Neuronal stem cell (in vitro differentiated cells): ENCODE measurements at regions not wholly inside any gene's neighbourhood (a gene's known extent, or its start where the extent isn't known, plus 50 kb on each side); places are given as distances from the start of the nearest gene placed in this dataset.

Experiments used
- DNase-seq: peaks from one replicate; pipeline ENCODE4 v3.0.0-alpha.2; 2013; ENCODE audit warnings: low spot score
- H2AFZ ChIP-seq: one replicate; pipeline ENCODE4 v1.6.1; 2013; ENCODE audit warnings: mild to moderate bottlenecking, low read length, inconsistent platforms
- H2AK5ac ChIP-seq: 2 replicates; pipeline ENCODE4 v1.6.1; 2013; ENCODE audit warnings: low read depth, mild to moderate bottlenecking, inconsistent platforms, low read length, moderate library complexity, mixed read lengths
- H2BK120ac ChIP-seq: 2 replicates; pipeline ENCODE4 v1.6.1; 2013; ENCODE audit warnings: low read depth, mild to moderate bottlenecking, inconsistent platforms, low read length, moderate library complexity, mixed read lengths
- H2BK12ac ChIP-seq: one replicate; pipeline ENCODE4 v1.6.1; 2013; ENCODE audit warnings: low read length, inconsistent platforms
- H2BK15ac ChIP-seq: 2 replicates; pipeline ENCODE4 v1.6.1; 2013; ENCODE audit warnings: mild to moderate bottlenecking, low read length, inconsistent platforms, mixed read lengths
- H2BK5ac ChIP-seq: one replicate; pipeline ENCODE4 v1.6.1; 2013; ENCODE audit warnings: inconsistent platforms, mild to moderate bottlenecking, low read length, moderate library complexity
- H3K14ac ChIP-seq: one replicate; pipeline ENCODE4 v1.6.1; 2013; ENCODE audit warnings: low read length, inconsistent platforms
- H3K18ac ChIP-seq: 2 replicates; pipeline ENCODE4 v1.6.1; 2013; ENCODE audit warnings: low read length, inconsistent platforms
- H3K23ac ChIP-seq: 2 replicates; pipeline ENCODE4 v1.6.1; 2013; ENCODE audit warnings: low read depth, mild to moderate bottlenecking, mixed read lengths, low read length, inconsistent platforms; ENCODE audit not compliant: poor library complexity
- H3K27ac ChIP-seq: replicated peaks from 3 replicates; pipeline ENCODE4 v1.5.1; 2013; ENCODE audit warnings: low read length, inconsistent platforms
- H3K27me3 ChIP-seq, 3 experiments: 2 replicates each; pipeline ENCODE4 v1.6.1; 2013; ENCODE audit warnings: low read length in 3 of 3, mild to moderate bottlenecking in 2 of 3, inconsistent platforms in 1 of 3, low read depth in 1 of 3, mixed read lengths in 1 of 3, moderate library complexity in 1 of 3; ENCODE audit not compliant: control insufficient read depth in 3 of 3, insufficient read depth in 3 of 3
- H3K36me3 ChIP-seq, 2 donors: replicated peaks in 1 of 2; 2 replicates each; pipeline ENCODE4 v1.6.1; 2013; ENCODE audit warnings: low read length in 2 of 2; ENCODE audit not compliant: control insufficient read depth in 2 of 2, insufficient read depth in 2 of 2
- H3K4ac ChIP-seq: 2 replicates; pipeline ENCODE4 v1.6.1; 2013; ENCODE audit warnings: inconsistent platforms, mild to moderate bottlenecking, low read length, moderate library complexity
- H3K4me1 ChIP-seq, 2 donors: 1 replicate in 1 of 2; 2 replicates in 1 of 2; pipeline ENCODE4 v1.6.1; 2013; ENCODE audit warnings: low read length in 2 of 2, low read depth in 1 of 2; ENCODE audit not compliant: control insufficient read depth in 2 of 2, insufficient read depth in 1 of 2
- H3K4me2 ChIP-seq: one replicate; pipeline ENCODE4 v1.6.1; 2013; ENCODE audit warnings: mild to moderate bottlenecking, low read length, inconsistent platforms; ENCODE audit not compliant: insufficient read depth, poor library complexity, severe bottlenecking
- H3K4me3 ChIP-seq, 2 donors: 2 replicates each; pipeline ENCODE4 v1.5.1; 2013; ENCODE audit warnings: low read length in 2 of 2, mild to moderate bottlenecking in 2 of 2, inconsistent platforms in 1 of 2, moderate library complexity in 1 of 2
- H3K79me1 ChIP-seq: one replicate; pipeline ENCODE4 v1.6.1; 2013; ENCODE audit warnings: low read depth, mild to moderate bottlenecking, inconsistent platforms, low read length, moderate library complexity
- H3K9ac ChIP-seq: one replicate; pipeline ENCODE4 v1.6.1; 2013; ENCODE audit warnings: mild to moderate bottlenecking, low read depth, low read length, inconsistent platforms; ENCODE audit not compliant: poor library complexity
- H3K9me3 ChIP-seq, 2 donors: replicated peaks in 1 of 2; 2 replicates each; pipeline versions ENCODE3 to v1.6.1; 2013; ENCODE audit warnings: low read length in 2 of 2, mild to moderate bottlenecking in 2 of 2, inconsistent platforms in 1 of 2, low read depth in 1 of 2, mixed read lengths in 1 of 2, moderate library complexity in 1 of 2; ENCODE audit not compliant: control insufficient read depth in 2 of 2, insufficient read depth in 1 of 2
- H4K8ac ChIP-seq: one replicate; pipeline ENCODE4 v1.6.1; 2013; ENCODE audit warnings: low read depth, mild to moderate bottlenecking, inconsistent platforms, low read length, moderate library complexity
- H4K91ac ChIP-seq: one replicate; pipeline ENCODE4 v1.6.1; 2013; ENCODE audit warnings: low read length, low read depth, mild to moderate bottlenecking, inconsistent platforms; ENCODE audit not compliant: poor library complexity
- WGBS, 2 donors: extraction: QIAGEN DNeasy Blood & Tissue Kit; methylation state at CpG; one replicate each; pipeline ENCODE4 v1.1.7; 2013; ENCODE audit warnings: missing lambda C conversion rate in 2 of 2, mixed read lengths in 1 of 2; ENCODE audit not compliant: insufficient read length in 2 of 2, insufficient replicate concordance in 1 of 2; ENCODE audit errors: extremely low coverage in 2 of 2; 5-methylcytosine and 5-hydroxymethylcytosine counted together

DNA sequence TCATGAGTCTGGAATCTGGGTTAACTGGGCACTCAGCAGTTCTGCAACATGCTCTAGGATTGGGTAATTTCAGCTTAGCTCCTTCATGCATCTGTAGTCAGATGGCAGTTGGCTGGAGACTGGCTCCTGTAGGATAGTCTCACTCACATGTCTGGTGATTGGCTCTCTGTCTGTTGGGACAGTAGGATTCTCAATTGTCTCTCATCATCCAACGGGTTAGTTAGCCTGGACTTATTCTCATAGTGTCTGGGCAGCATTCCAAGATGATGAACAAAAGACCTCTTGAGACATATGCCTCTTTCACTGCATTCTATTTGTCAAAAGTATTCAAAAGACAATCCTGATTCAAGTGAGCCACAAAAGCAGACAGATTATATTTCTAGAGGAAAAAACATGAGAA lies 795.6 kb upstream of the GALNTL6 start:
- no peak overlapping the region for H3K27ac ChIP-seq
- no peak overlapping the region for H2AK5ac ChIP-seq
- no peak overlapping the region for H2BK120ac ChIP-seq
- H3K4ac ChIP-seq: no peak overlapping the region
- no peaks in the 10 kb centered on the region for H3K27me3 ChIP-seq
- H3K9ac ChIP-seq: no peak overlapping the region
- DNase-seq: peak; percentile 3
- H3K4me2 ChIP-seq: no peak overlapping the region
- no peak overlapping the region for H3K23ac ChIP-seq
- H2AFZ ChIP-seq: no peak overlapping the region
- no peak overlapping the region for H2BK15ac ChIP-seq
- H4K91ac ChIP-seq: no peak overlapping the region
- no peak overlapping the region for H2BK5ac ChIP-seq
- no peaks in the 10 kb centered on the region for H3K4me1 ChIP-seq
- H3K14ac ChIP-seq: no peak overlapping the region
- H3K9me3 ChIP-seq: no peaks in the 10 kb centered on the region
- no CpG with 5 or more reads among the region's 1 CpG for WGBS, 2 donors
- no peak overlapping the region for H3K18ac ChIP-seq
- H2BK12ac ChIP-seq: no peak overlapping the region
- H3K4me3 ChIP-seq: no peak overlapping the region
- no peaks in the 10 kb centered on the region for H3K79me1 ChIP-seq
- no peak overlapping the region for H4K8ac ChIP-seq
- no peaks in the 10 kb centered on the region for H3K36me3 ChIP-seq

DNA sequence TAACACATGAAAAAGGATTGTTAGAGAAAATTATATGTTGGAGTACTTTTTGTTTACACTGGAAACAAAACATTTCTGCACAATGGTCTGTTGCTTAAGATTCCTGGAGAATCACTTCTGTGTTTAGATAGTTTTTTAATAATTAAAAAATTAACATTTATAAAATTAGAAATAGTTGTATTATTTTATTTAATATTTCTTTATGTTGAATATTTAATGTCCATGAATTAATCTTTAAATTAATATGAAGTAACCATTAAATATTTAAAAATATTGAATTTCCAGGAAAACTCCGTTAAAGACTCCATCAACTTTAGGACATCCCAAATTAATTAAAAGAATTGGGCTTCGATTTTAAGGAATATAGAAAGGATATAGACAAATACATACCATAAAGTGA lies 797.1 kb upstream of the GALNTL6 start:
- no peak overlapping the region for H4K91ac ChIP-seq
- no peaks in the 10 kb centered on the region for H3K27me3 ChIP-seq
- no peak overlapping the region for H2BK12ac ChIP-seq
- H3K4ac ChIP-seq: no peak overlapping the region
- no peak overlapping the region for H3K9ac ChIP-seq
- no peak overlapping the region for H3K27ac ChIP-seq
- no peak overlapping the region for H3K4me3 ChIP-seq
- no peaks in the 10 kb centered on the region for H3K36me3 ChIP-seq
- H2BK5ac ChIP-seq: no peak overlapping the region
- H3K9me3 ChIP-seq: no peaks in the 10 kb centered on the region
- H3K4me2 ChIP-seq: no peak overlapping the region
- H3K79me1 ChIP-seq: no peaks in the 10 kb centered on the region
- no peak overlapping the region for H2AK5ac ChIP-seq
- H2AFZ ChIP-seq: no peak overlapping the region
- H3K18ac ChIP-seq: no peak overlapping the region
- H2BK120ac ChIP-seq: no peak overlapping the region
- no peak overlapping the region for H3K23ac ChIP-seq
- no peak for DNase-seq
- H2BK15ac ChIP-seq: no peak overlapping the region
- H4K8ac ChIP-seq: no peak overlapping the region
- H3K14ac ChIP-seq: no peak overlapping the region
- no CpG with 5 or more reads among the region's 2 CpGs for WGBS, 2 donors
- H3K4me1 ChIP-seq: no peaks in the 10 kb centered on the region

GRCh38 chr4:171015441-171015840 lies 797.8 kb upstream of the GALNTL6 start:
- Histone ChIP-seq H3K9me3 (no peaks in the 10 kb centered on the region), H3K18ac (no peak overlapping the region), H3K36me3 (no peaks in the 10 kb centered on the region), H3K79me1 (no peaks in the 10 kb centered on the region), H3K23ac (no peak overlapping the region), H2BK15ac (no peak overlapping the region), H3K4ac (no peak overlapping the region), H2BK12ac (no peak overlapping the region), H3K27me3 (no peaks in the 10 kb centered on the region), H2BK5ac (no peak overlapping the region), H4K91ac (no peak overlapping the region), H2AFZ (no peak overlapping the region), H4K8ac (no peak overlapping the region), H3K9ac (no peak overlapping the region), H3K4me1 (no peaks in the 10 kb centered on the region), H3K27ac (no peak overlapping the region), H2AK5ac (no peak overlapping the region), H3K4me3 (no peak overlapping the region), H2BK120ac (no peak overlapping the region), H3K4me2 (no peak overlapping the region), H3K14ac (no peak overlapping the region)
- WGBS, 2 donors: no CpG with 5 or more reads among the region's 1 CpG
- no peak for DNase-seq

GRCh38 chr4:171007618-171008390 lies 805.4 kb upstream of the GALNTL6 start:
- Histone ChIP-seq H3K36me3 (no peaks in the 10 kb centered on the region), H3K4me2 (no peak overlapping the region), H2BK5ac (no peak overlapping the region), H3K23ac (no peak overlapping the region), H3K9me3 (no peaks in the 10 kb centered on the region), H2BK12ac (no peak overlapping the region), H2AFZ (no peak overlapping the region), H3K4ac (no peak overlapping the region), H2AK5ac (no peak overlapping the region), H3K79me1 (no peaks in the 10 kb centered on the region), H2BK15ac (no peak overlapping the region), H3K27ac (no peak overlapping the region), H3K18ac (no peak overlapping the region), H4K91ac (no peak overlapping the region), H3K9ac (no peak overlapping the region), H3K4me3 (no peak overlapping the region), H3K4me1 (peaks cover 0 to 2% of the 10 kb centered on the region in 2 donors), H2BK120ac (no peak overlapping the region), H3K14ac (no peak overlapping the region), H3K27me3 (no peaks in the 10 kb centered on the region), H4K8ac (no peak overlapping the region)
- no peak for DNase-seq
- WGBS, 2 donors: no CpG with 5 or more reads among the region's 3 CpGs
